ENCODE measurements at regions not wholly inside any gene's neighbourhood (a gene's known extent, or its start where the extent isn't known, plus 50 kb on each side); places are given as distances from the start of the nearest gene placed in this dataset.

DNA sequence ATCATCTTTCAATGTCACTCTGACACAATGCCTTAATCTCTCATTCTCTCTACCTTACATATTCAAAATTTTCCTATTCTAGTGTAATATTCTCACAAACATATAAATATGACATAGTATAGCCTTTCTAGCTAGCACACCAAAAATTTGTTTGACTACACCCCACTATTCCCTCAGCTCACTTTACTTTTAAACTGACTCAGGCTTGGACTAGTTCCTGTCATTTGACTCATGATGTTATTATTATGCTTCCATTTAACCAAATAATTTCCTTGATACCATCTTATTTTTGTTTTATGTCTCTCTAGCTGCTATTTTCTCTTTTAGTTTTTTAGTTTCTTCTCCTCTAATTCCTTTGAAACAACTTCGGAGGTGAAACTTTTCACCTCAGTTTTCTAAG lies 1745.6 kb upstream of the PCDH20 start:
- TF ChIP-seq POLR2A (IDR thresholded peaks at IDR 0.05; ENCODE audit: low read length) (no peak), GATA1 (IDR thresholded peaks at IDR 0.05; ENCODE audit: low read depth, low read length) (no peak)
